ENCODE measurements at regions not wholly inside any gene's neighbourhood (a gene's known extent, or its start where the extent isn't known, plus 50 kb on each side); places are given as distances from the start of the nearest gene placed in this dataset.
"Not testable (repeated sequence)": the region's sequence is repeated elsewhere in the genome, so short reads cannot be mapped to it uniquely, and the experiment has no call there.

DNA sequence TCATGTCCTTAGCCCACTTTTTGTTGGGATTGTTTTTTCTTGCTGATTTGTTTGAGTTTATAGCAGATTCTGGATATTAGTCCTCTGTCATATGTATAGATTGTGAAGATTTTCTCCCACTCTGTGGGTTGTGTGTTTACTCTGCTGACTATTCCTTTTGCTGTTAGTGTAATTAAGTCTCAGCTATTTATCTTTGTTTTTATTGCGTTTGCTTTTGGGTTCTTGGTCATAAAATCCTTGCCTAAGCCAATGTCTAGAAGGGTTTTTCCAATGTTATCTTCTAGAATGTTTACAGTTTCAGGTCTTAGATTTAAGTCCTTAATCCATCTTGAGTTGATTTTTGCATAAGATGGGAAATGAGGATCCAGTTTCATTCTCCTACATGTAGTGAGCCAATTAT lies 351.2 kb upstream of the PIK3R1 start:
- not testable (repeated sequence) for DNase-seq

DNA sequence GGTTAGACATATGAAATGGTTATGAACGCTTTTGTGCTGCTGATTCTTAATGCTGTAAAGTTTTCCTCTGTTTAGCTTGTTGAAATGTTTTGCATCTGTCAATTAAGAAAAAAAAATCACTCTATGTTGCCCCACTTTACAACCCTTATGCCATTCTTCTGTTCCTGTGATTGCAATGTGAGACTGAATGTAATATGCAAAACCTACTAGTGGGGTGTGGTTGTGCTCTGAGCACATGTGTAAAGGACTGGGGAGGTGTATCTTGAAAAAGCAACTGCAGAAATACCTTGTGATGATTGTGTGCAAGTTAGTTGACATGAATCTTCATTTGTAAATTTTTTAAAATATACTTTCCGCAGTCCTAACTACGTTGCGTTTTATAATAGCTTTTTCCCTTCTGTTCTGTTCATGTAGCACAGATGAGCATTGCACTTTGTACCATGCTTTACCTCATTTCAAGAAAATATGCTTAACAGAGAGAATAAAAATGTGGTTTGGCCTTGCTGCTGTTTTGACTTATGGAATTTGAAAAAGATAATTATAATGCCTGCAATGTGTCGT lies 357.0 kb upstream of the PIK3R1 start:
- no peak for DNase-seq

DNA sequence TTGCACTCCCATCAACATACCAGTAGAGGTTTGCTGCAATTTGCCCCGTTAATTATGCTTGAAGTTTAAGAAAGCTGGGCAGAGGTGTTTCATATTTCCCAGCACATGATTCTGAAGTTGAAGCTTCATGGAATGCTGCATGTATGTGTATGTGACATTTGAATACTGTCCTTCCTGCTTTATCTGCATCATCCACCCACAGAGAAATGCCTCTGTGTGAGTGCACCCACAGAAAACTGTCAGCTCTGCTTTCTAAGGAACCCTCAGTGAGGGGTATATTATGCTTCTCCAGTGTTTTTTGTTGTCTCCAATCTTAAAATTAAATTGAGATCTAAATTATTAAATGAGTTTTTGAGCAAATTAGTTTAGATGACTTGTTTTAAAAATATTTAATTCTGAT lies 358.1 kb upstream of the PIK3R1 start:
- no peak for DNase-seq

DNA sequence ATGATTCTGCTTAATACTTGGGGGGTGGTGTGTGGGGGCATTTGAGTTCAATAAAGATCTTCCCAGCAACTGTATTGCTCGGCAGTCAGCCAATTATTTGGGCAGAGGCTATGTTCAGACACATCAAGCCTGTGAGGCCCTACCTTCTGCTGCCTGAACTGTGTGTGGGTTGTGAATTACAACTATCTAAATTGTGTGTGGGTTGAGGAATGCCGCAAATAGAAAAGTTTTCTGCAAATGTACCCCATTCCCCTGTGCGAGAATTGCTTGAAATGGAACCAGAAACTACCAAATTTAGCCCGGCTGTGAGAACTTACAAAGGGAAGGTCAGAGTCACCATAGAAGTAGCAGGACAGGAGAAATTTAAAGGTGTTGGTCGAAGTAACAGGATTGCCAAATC lies 360.0 kb upstream of the PIK3R1 start:
- no peak for DNase-seq

DNA sequence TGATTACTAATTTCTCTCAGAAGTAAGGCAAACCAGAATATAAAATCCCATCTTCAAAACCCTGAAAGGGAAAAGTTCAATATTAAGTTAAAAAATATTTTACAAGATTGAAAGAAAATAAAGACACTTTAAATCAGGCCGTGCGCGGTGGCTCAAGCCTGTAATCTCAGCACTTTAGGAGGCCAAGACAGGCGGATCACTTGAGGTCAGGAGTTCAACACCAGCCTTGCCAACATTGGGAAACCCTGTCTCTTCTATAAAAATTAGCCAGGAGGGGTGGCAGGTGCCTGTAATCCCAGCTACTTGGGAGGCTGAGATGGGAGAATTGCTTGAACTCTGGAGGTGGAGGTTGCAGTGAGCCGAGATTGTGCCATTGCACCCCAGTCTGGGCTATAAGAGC lies 364.6 kb upstream of the PIK3R1 start:
- not testable (repeated sequence) for DNase-seq

DNA sequence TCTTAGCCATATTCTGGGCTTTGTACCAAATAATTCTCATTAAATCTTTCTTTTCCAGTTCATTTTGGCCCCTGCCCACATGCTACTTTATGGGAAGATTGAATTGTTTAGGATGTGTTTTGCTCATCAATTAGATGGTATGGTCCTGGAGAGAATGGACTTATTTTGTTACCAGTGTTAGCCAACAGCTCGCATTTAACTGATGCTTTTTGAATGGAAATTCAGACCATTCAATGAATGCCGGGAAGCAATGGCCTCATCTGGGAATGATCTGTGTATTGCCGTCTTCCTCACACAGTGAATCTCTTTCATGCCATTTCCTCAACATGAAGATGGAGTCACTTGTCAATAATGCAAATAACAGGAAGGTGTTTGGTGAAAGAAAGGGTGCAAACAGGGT lies 370.6 kb upstream of the PIK3R1 start:
- no peak for DNase-seq

DNA sequence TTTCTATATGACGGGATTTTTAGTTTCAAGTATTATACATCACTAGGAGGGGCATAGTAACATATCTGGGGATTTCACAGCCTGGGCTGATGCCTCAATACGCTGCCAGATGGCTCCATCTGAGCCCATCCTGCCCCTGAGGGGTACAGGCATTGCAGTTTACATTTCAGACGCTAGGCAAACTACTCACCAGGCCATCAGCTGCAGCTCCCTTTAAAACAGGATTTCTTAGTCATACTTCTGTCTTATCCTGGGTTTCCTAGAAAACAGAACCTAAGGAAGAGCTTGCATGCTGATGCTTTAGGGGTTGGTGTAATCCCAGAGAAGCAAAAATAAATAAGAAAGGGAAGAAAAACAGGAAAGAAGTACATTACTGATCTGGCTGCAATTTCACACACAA lies 372.8 kb upstream of the PIK3R1 start:
- DNase-seq: no peak

DNA sequence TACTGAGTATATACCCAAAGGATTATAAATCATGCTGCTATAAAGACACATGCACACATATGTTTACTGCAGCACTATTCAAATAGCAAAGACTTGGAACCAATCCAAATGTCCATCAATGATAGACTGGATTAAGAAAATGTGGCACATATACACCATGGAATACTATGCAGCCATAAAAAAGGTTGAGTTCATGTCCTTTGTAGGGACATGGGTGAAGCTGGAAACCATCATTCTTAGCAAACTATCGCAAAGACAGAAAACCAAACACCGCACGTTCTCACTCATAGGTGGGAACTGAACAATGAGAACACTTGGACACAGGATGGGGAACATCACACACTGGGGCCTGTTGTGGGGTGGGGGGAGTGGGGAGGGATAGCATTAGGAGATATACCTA lies 378.3 kb upstream of the PIK3R1 start:
- not testable (repeated sequence) for DNase-seq

DNA sequence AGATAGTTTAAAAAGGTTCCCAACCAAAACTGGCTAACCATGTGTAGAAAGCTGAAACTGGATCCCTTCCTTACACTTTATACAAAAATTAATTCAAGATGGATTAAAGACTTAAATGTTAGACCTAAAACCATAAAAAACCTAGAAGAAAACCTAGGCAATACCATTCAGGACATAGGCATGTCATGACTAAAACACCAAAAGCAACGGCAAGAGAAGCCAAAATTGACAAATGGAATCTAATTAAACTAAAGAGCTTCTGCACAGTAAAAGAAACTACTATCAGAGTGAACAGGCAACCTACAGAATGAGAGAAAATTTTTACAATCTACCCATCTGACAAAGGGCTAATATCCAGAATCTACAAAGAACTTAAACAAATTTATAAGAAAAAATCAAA lies 379.1 kb upstream of the PIK3R1 start:
- not testable (repeated sequence) for DNase-seq

DNA sequence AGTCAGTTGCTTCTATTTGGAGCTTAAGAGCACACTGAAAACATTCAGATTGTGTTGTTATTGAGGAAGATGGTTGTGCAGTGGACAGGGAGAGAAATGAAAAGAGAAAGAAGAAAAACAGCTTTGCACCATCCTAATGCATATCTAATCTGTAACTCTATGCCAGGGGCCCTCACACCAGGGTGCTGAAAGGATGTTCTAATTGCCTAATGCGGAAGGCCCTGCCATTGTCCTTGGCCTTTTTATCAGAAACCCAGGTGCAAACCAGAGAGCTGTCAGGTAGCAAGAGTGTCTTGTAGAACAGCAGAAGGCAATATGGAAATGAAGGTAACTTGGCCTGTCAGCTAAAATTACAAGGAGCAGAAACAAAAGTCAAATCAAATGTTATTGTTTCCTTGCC lies 384.5 kb upstream of the PIK3R1 start:
- DNase-seq: no peak

DNA sequence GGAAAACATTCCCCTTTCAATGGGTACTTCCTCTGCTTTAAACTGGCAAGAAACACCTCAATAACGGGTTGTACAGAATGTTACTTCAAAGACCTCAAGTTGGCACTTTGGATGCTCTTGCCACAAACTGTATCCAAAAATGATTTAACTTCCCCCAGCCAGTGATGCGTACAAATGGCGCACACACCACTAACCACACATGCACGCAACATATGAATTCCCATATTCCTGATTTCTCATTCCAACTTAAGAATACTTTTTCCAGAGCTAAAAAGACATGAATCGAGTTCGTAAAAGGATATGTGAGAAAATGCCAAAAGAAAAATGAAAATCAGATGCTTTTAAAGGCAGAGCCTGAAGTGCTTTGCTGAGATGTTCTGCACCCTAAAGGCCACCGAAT lies 388.0 kb upstream of the PIK3R1 start:
- no peak for DNase-seq

DNA sequence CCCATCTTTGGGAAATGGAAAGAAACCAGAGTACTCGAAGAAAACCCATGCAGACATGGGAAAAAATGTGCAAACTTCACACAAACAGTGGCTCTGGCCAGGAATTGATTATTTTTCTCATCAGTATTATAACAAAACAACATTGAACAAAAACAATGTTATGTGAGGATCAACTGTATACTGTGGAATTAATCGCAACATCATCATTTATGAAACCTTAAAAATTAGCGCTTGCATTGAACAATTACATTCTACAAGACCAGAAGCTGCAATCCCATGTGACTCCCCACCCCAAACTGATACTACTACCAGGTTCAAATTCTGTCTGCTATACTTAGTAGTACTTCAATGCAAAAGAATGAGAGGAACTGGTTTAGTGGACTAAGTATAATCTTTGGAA lies 390.7 kb upstream of the PIK3R1 start:
- DNase-seq: no peak

DNA sequence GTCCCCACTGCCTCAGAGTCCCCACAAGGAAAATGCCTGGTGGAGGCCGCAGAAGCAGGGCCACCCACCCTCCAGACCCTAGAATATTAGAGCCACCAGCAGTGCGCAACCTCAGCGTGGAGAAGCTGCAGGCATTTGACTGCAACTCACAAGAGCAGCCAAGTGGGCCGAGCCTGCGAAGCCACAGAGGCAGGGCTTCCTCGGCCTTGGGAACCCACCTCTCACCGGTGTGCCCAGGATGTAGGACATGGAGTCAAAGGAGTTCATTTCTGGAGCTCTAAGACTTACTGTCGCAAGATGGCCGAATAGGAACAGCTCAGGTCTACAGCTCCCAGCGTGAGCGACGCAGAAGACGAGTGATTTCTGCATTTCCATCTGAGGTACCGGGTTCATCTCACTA lies 397.9 kb upstream of the PIK3R1 start:
- no peak for DNase-seq

DNA sequence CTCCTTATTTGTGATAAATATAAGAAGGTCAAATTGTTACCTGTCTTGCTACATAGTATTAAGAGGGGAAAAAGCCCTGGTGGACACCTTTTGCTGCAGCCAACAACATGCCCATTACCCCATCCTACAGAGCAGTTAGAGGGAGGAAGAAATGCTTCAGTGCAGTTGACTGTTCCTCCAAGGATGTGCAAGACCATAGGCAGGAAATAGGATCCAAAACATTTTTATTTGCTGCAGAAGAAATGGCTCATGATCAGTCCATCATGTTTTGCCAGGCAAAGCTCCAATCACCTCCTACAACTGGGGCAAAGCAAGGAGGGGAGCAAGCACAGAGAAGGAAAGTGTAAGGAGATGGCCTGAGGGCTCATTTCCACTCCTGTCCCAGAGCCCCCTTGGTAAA lies 399.1 kb upstream of the PIK3R1 start:
- no peak for DNase-seq

DNA sequence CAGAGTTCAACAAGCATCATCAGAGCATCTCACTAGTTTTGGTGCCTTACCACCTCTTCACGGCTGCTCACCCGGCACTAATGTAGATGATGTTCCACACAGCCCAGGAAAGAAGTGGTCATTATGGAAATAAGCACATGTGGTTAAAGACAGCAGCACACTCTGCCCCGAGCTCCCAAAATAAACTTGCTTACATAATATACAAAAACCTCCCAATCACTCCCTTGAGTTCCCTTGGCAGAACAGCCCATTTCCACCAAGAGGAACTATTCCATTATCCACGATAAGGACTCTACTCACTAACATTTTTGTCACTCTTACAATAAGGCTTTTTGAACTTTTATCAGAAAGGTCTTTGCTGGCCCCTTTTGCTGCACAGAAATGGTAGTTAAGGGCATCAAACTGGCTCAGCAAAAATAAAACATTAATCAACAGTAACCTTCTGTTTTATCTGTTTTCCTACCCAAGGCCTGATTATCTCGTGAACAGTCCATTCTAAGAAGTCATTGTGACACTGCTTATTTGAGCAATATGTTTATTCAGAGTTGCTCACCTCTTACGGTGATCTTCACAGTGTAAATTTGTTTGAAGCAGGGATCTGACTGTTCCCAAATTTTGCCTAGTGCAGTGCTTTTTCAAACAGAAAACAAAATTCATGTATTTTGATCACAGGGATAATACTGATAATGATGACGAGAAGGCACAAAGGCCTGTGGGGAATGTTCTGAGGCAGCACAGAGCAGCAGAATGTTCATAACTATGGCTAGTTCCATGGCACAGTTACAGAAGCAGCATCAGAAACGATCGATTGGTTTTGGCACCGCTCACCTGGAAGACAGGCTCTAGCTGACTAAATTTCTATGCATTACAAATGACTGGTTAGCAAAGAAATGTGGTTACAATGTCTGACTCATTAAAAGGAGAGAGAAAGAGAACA lies 399.8 kb upstream of the PIK3R1 start:
- DNase-seq: no peak

DNA sequence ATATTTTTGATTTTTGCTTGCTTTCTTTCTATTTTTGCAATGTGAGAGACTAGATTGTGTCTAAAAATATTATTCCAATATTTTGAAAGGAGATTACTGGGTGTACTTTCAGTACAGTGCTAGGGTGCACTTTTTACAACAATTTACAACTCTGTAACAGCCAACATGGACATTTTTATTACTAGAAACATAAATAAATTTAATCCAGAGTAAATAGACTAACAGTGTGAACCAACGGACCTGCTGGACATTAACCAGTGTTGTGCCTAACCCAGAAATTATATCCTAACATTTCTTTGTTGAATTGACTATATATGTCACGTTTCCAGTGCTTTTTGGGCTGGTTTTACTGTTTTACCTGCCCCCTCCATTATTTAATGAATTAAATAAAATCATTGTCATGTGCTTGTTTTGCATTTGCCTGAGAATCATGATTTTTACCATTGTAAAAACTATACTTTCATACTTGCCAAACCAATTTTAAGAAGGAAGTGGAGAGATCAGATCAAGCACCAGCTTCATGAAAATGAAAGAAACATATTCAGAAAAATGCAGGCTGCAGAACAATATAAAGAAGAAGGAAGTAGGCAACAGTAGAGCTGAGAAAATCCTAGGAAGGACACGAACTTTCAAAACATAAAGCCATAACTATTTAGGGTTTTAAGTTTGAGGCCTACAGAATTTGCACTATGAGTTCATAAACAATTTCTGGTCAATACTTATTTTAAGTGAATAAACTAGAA lies 400.8 kb upstream of the PIK3R1 start:
- no peak for DNase-seq

DNA sequence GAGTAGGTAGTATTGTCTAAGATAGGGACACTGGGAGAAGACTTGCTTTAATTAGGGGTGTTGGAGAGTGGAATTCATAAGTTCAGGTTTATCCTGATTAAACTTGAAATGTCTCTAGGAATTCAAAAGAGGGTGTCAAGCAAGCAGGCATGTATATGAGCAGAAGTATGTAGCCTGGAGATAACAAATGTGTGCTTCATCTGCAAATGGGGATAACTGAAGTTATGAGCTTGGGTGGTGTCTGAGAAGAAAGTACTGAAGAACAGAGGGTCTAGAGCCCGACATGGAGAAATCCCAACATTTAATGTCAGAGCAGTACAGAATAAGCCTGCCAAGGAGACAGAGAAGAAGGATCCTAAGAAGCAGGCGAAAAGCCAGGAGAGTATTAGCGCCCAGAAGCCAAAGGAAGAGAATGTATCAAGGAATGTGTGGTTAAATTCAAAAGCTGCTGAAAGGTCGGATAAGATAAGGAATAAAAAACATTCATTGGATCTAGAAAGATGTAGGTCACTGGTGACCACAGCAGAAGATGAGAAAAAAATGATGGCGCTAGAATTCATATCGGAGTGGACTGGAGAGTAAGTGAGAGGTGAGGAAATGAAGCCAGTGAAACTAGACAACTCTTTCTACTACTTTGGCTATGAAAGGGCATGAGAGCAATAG lies 401.5 kb upstream of the PIK3R1 start:
- no peak for DNase-seq

DNA sequence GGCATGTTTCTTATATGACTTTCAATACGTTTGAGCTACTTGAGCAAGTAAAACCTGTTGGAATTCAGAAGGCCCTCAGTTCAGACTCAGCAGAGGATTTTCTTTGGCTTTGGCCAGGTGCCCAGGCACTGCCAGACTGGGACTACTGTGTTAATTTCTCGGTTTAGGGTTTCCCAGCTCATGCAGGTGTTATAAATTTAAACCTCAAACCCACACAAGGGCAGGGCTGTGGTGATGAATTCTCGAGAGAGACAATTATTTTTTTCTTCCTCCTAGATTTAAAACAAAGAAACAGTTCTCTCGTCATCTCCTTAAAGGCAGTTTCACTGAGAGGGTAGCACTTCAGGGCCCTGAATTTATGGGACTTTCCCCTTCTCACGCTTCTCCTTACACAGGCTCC lies 406.0 kb upstream of the PIK3R1 start:
- no peak for DNase-seq

DNA sequence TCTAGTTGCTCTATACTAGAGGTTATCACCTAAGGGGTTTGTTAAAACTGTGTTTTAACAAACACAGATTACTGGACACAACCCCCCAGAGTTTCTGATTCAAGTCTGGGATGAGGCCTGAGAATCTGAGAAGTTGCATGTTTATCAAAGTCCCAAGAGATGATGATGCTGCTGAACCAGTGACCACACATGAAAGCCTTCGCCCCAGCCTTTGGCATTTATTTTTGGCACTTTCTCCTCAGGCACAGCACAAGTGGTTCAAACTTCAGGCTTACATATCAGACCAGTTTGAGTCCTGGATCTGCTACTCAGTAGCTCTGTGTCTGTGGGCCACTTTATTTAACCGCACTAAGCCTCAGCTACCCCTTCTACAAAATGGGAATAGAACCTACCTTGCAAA lies 407.2 kb upstream of the PIK3R1 start:
- DNase-seq: no peak

DNA sequence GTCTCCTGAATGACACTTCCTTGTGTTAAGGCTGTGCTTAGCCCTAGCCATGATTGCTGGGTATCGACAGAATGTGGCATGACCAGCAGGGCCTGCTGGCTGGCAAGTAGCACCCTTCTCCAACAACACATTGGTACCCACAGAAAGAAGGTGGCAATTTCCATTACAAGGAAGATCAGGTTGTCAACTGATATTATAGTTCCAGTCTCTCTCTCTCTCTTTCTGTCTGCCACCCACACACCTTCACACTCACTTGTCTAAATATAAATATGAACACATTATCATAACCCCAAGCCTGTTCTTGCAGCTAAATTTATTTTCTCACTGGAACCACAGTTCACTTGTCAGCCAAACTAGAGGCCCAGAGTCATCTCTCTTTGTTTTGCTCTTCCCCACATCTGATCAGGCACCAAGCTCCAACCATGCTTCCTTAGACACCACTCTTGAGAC lies 408.1 kb upstream of the PIK3R1 start:
- DNase-seq: no peak

DNA sequence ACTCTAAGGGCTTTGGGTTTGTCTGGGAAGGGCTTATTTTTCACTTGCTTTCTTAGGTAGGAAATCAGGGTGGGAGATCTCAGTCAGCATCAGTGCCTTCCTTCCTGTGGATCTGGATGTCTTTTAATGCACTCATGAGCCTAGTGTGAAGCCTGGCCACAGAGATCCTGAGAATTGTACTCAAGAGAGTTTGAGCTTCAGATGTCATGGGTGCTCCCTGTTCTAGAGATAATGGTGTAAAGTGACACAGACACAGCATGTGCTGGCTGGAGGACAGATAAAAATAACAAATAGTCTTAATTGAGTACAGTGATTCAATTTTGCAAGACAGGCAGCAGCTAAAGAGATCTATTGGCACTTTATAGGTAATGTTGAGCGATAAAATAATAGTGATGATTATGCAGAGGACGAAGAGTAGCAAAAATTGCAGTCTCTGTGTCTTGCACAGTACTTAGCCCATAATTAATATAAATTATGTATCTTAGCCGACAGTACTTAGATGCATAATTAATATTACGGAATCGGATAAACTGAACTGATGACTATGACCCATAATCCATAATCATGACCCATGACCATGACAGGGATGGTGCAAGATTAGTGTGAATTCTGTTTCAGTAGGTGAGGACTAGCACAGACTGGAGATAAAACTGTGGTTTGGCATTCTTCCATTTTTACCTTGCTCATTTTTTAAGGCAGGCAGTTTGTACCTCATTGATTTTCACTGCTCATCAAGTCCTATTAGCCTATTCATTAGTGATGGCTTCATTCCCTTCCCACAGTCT lies 408.7 kb upstream of the PIK3R1 start:
- no peak for DNase-seq

DNA sequence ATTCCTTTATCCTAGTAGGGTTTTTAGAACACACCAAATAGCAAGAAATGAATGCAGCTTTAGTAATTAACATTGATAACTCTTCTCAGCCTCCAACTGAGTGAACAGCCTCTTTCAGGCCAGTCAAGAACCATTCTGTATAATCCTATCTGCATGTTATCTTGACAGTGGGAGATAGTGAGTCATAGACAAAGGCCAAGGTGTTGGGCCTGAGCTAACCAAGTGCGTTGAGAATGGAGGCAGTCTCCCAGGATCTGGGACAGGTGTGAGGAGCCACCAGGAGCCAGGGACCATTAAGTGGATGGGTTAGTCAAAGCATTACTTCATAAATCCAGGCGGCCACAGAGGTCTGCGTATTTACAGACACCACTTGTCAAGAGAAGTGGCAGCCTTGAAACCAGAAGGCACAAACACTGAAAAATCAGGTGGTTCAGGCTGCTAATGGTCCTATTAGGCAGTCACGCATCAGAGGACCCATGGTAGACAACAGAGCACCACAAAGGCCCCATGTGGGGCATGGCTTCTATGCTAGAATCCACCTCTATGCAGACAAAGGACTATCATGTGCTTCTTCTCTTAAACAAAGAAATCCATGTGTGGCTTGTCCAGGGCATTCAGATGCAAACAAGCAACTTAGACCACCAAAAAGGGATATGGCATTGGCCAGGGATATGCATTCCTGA lies 409.7 kb upstream of the PIK3R1 start:
- DNase-seq: no peak

All from CD4-positive, alpha-beta T cell treated with Interleukin-4 for 1 hour (primary cell).